T-helper 1 cell treated with Interleukin-12 subunit alpha and Interleukin-12 subunit beta and Interleukin-4 antibody, amounts not matched to agents 30 ng/mL and 1 ng/mL, for 36 hours (primary cell): ENCODE measurements at regions not wholly inside any gene's neighbourhood (a gene's known extent, or its start where the extent isn't known, plus 50 kb on each side); places are given as distances from the start of the nearest gene placed in this dataset.

Source experiments
- intact Hi-C: fragments of 100-400 bp; cut with micrococcal nuclease; formaldehyde crosslinking; loops from one replicate; pipeline ENCODE4 v1.15.1; 2024

GRCh38 chr12:126347421-126347820 is 1282.2 kb downstream of the AACS start:
- intact Hi-C loops, result no loop called here

- intact Hi-C loops, result no loop called here
Measured at GRCh38 chr12:126349383-126349782, 1284.1 kb downstream of the AACS start.

- intact Hi-C loops, result no loop called here
Measured at GRCh38 chr12:126353604-126354003, 1288.4 kb downstream of the AACS start.

- intact Hi-C loops, result no loop called here
Measured at GRCh38 chr12:126354633-126355032, 1289.4 kb downstream of the AACS start.

GRCh38 chr12:126355346-126355745 is 1290.1 kb downstream of the AACS start:
- intact Hi-C loops, result no loop called here

DNA sequence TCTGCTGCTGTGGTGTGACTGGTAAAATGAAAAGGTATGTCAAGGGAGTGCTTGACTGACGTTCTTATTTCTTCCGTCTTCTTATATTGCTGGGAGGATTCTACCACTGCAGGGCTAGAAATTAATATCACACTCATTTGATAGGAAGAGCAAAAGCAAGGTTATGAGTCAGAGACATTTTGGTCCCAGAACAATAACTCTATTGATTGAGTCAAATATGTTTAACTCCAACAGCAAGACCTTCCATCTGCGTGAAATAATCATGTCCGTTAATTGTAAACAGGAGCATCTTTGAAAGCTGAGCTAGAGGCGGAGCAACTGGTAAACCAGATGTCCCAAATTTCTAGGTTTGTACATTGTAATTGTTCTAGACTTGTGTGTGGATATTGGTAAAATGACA is 1293.6 kb downstream of the AACS start:
- intact Hi-C loops, result no loop called here

- intact Hi-C loops, result no loop called here
Measured at GRCh38 chr12:126359216-126359615, 1294.0 kb downstream of the AACS start.

- intact Hi-C loops, result no loop called here
Measured at GRCh38 chr12:126361804-126362203, 1296.6 kb downstream of the AACS start.

- intact Hi-C loops, result no loop called here
Measured at GRCh38 chr12:126362493-126362892, 1297.3 kb downstream of the AACS start.

DNA sequence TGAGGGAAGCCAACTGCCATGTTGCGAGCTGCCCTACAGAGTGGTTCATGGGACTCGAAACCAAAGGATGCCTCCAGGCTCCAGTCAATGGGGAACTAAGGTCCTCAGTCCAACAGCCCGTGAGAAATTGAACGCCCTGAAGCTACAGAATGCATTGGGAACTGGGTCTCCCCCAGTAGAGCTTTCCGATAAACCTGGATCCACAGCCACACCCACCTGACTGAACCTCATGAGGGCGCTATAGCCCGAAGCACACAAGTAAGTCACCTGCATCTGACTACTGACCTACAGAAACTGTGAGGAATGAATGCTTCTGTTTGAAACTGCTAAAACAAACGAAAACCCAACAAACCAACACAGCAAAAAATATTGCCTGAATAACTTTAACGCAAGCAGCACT is 1297.7 kb downstream of the AACS start:
- intact Hi-C loops, result no loop called here

DNA sequence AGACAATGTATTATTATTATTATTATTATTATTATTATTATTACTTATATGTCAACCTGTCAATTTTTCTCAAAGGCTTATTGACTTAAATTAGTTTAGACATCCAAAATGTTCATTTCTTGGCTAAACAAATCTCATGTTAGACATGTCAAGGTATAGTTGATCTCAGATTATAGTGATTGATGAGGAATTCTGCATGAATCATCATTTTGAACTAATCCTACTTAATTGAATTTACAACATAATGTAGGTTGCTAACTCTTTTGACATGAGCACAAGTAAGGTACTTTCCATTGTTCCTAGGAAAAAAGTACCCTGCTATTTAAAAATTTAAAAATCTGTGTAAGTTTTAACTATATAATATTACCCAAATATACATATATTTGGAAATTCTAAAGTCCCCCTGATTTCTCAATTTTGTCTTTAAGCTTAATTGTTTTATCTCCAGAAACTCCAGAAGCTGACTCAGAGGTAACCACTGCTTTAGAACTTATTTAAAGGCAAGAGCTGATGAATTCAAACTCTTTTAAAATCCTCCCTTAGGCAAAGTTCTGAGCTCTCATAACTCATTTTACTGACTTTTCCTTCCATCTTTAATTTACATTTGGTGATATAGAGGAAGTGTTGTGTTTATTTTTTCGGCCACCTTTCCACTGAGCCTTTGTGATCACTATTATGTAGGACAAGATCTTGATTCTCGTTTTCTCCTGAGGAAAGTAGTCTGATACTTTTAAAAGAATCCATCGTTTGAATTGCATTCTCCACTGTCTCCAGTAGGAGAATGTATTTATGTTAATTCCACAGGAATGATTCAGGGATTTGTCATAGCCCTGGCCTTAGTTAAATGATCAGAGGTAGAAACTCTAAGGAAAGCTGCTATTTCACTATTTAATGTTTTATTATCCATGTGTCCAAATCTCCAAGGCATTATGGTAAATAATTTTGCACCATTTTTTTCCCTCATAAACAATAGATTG is 1304.5 kb downstream of the AACS start:
- intact Hi-C loops, result no loop called here

- intact Hi-C loops, result no loop called here
Measured at GRCh38 chr12:126383506-126383905, 1318.3 kb downstream of the AACS start.

DNA sequence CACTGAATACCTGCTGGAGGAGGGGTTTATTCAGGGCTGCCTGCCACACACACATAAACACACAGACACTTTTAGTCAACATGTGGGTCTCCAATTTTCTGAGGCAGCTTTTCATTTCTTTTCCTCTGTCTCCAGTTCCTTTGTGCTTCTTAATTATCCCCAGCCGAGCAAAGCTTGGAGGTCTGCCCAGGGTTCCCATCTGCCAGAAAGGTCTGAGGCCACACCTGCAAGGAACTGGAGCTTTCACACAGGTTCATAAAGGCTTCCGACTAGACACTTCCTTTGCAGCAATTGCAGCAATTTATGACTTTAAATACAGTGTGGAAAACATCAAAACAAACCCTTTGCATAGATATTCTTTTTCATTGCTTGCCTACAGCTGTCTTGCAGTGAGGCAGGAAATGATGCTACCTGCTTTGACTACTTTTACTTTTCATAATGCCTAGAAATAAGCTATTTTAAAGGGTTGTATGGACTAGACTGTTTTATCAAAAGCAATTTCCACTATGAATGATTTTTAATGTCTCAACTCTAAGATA is 1318.9 kb downstream of the AACS start:
- intact Hi-C loops, result no loop called here

DNA sequence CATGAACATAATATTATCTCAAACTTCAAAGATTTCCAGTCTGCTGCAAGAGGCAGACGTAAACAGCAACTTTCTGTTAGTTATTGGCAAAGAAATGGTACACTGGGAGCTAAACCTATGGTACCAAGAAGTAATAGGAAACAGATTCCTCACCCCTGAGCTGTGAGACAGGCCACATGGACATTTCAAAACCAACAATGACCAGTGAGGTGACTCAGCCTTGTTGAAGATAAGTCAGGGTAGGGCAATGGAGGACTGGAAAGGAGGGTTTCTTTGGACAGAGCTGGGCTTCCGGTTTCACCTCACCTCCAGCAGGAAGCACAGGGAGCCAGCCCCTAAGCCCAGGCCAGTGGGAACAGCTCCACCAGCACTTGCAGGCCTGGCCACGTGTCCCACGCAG is 1320.5 kb downstream of the AACS start:
- intact Hi-C loops, result no loop called here

DNA sequence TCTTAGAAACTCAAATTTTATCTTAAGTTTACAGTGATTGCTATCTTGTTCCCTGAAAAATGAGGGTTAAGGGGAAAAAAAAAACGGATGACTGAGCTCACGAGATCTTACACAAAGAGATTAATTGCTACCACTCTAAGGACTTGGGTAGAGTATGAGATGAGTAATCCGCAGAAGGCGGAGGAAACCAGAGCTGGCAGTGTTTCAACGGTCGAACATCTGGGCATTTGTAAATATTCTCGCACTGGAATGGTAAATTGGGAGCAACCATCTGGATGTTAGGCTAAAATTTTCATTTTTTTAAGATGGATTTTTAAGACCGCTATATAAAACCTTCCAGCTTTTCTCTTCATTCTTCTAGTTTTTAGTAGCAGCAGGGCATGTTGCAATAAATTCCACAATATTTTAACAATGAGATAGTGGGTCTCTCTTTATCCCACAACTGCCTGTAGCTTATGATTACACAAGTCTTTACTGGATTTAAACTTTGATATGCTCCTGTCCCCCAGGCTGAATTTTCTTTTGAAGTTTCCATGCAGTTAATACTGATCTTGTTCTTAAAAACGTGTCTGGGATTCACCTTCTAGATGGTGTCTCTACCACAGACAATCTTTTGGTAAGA is 1324.1 kb downstream of the AACS start:
- intact Hi-C loops, result no loop called here

DNA sequence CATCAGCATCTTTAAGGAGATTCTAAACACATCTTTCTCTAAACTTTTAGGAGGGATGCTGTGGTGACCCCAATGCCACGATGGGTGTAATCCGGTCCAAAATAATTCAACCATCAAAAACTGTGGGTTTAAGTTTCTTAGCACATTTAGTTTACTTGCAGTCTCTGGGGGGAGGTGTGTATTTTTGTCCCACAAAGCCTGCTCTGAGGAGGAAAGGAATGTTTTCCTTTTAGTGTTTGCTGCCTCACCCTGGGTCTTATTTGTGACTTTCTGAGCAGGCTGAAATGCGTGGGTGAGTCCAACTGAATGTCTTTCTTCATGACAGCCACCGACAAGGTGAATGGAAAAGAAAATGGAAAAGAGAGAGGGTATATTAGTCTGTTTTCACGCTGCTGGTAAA is 1324.7 kb downstream of the AACS start:
- intact Hi-C loops, result no loop called here

- intact Hi-C loops, result no loop called here
Measured at GRCh38 chr12:126390969-126391566, 1325.8 kb downstream of the AACS start.

- intact Hi-C loops, result no loop called here
Measured at GRCh38 chr12:126396536-126396935, 1331.3 kb downstream of the AACS start.

GRCh38 chr12:126397071-126397581 is 1331.9 kb downstream of the AACS start:
- intact Hi-C loops, result no loop called here

DNA sequence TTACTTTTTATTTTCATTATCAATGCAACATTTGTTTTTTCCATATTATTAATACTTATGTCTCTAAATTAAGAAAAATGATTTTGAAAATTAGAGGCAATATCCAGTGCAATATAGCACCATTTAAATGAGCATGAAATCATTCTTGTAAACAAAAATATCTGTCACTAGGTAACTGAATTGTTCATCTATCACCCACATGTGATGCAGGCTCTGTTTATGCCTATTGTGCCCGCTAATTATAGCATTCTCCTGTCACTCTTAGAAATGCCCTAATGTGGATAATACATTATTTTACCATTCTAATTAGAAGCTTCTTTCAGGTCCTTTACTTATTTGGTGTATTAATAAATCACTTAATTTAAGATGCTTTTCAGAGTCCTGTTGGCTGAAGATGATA is 1332.4 kb downstream of the AACS start:
- intact Hi-C loops, result no loop called here

GRCh38 chr12:126400831-126401230 is 1335.6 kb downstream of the AACS start:
- intact Hi-C loops, result no loop called here
